ENCODE measurements at regions not wholly inside any gene's neighbourhood (a gene's known extent, or its start where the extent isn't known, plus 50 kb on each side); places are given as distances from the start of the nearest gene placed in this dataset.
"Not testable (repeated sequence)": the region's sequence is repeated elsewhere in the genome, so short reads cannot be mapped to it uniquely, and the experiment has no call there.

- no peak overlapping the region for H3K4me3 ChIP-seq (ENCODE audit: low read length)
- H3K9ac ChIP-seq (ENCODE audit: low read depth, low read length), result no peak overlapping the region
- peaks cover 14% of the 10 kb centered on the region for H3K9me3 ChIP-seq (ENCODE audit: insufficient read depth, low read depth, low read length)
- no peaks in the 10 kb centered on the region for H3K27me3 ChIP-seq (ENCODE audit: insufficient read depth, low read length)
- H3K36me3 ChIP-seq (ENCODE audit: insufficient read depth, low read depth, low read length), result no peaks in the 10 kb centered on the region
- no peaks in the 10 kb centered on the region for H3K4me1 ChIP-seq (ENCODE audit: insufficient read depth, low read length)
- no peak overlapping the region for H3K27ac ChIP-seq (ENCODE audit: low read length)
Measured at GRCh38 chr2:123840574-123840973, 184.5 kb upstream of the CNTNAP5 start.

GRCh38 chr2:123851281-123851680 lies 173.8 kb upstream of the CNTNAP5 start:
- Histone ChIP-seq H3K27me3 (ENCODE audit: insufficient read depth, low read length) (no peaks in the 10 kb centered on the region), H3K27ac (ENCODE audit: low read length) (no peak overlapping the region), H3K4me3 (ENCODE audit: low read length) (no peak overlapping the region), H3K36me3 (ENCODE audit: insufficient read depth, low read depth, low read length) (no peaks in the 10 kb centered on the region), H3K9me3 (ENCODE audit: insufficient read depth, low read depth, low read length) (peaks cover 28% of the 10 kb centered on the region; the same call in 1 of the 2 replicates), H3K9ac (ENCODE audit: low read depth, low read length) (no peak overlapping the region), H3K4me1 (ENCODE audit: insufficient read depth, low read length) (no peaks in the 10 kb centered on the region)

GRCh38 chr2:123853161-123853560 lies 171.9 kb upstream of the CNTNAP5 start:
- Histone ChIP-seq H3K27me3 (ENCODE audit: insufficient read depth, low read length) (no peaks in the 10 kb centered on the region), H3K4me3 (ENCODE audit: low read length) (no peak overlapping the region), H3K27ac (ENCODE audit: low read length) (no peak overlapping the region), H3K9me3 (ENCODE audit: insufficient read depth, low read depth, low read length) (peaks cover 30% of the 10 kb centered on the region; the same call in 1 of the 2 replicates), H3K4me1 (ENCODE audit: insufficient read depth, low read length) (no peaks in the 10 kb centered on the region), H3K36me3 (ENCODE audit: insufficient read depth, low read depth, low read length) (no peaks in the 10 kb centered on the region), H3K9ac (ENCODE audit: low read depth, low read length) (no peak overlapping the region)

GRCh38 chr2:123859031-123859430 lies 166.1 kb upstream of the CNTNAP5 start:
- not testable (repeated sequence) for H3K4me3 ChIP-seq (ENCODE audit: low read length); H3K4me1 ChIP-seq (ENCODE audit: insufficient read depth, low read length); H3K36me3 ChIP-seq (ENCODE audit: insufficient read depth, low read depth, low read length); H3K9me3 ChIP-seq (ENCODE audit: insufficient read depth, low read depth, low read length); H3K27ac ChIP-seq (ENCODE audit: low read length); H3K9ac ChIP-seq (ENCODE audit: low read depth, low read length); H3K27me3 ChIP-seq (ENCODE audit: insufficient read depth, low read length)

- Histone ChIP-seq H3K27me3 (ENCODE audit: insufficient read depth, low read length) (no peaks in the 10 kb centered on the region), H3K36me3 (ENCODE audit: insufficient read depth, low read depth, low read length) (no peaks in the 10 kb centered on the region), H3K4me3 (ENCODE audit: low read length) (no peak overlapping the region), H3K4me1 (ENCODE audit: insufficient read depth, low read length) (no peaks in the 10 kb centered on the region), H3K27ac (ENCODE audit: low read length) (no peak overlapping the region), H3K9ac (ENCODE audit: low read depth, low read length) (no peak overlapping the region), H3K9me3 (ENCODE audit: insufficient read depth, low read depth, low read length) (no peaks in the 10 kb centered on the region)
Measured at GRCh38 chr2:123864416-123864815, 160.7 kb upstream of the CNTNAP5 start.

- no peak overlapping the region for H3K9ac ChIP-seq (ENCODE audit: low read depth, low read length)
- no peaks in the 10 kb centered on the region for H3K9me3 ChIP-seq (ENCODE audit: insufficient read depth, low read depth, low read length)
- H3K27ac ChIP-seq (ENCODE audit: low read length), result no peak overlapping the region
- H3K4me3 ChIP-seq (ENCODE audit: low read length), result no peak overlapping the region
- H3K36me3 ChIP-seq (ENCODE audit: insufficient read depth, low read depth, low read length), result no peaks in the 10 kb centered on the region
- H3K27me3 ChIP-seq (ENCODE audit: insufficient read depth, low read length), result no peaks in the 10 kb centered on the region
- no peaks in the 10 kb centered on the region for H3K4me1 ChIP-seq (ENCODE audit: insufficient read depth, low read length)
Measured at GRCh38 chr2:123870206-123870880, 154.7 kb upstream of the CNTNAP5 start.

- H3K9ac ChIP-seq (ENCODE audit: low read depth, low read length), result no peak overlapping the region
- no peaks in the 10 kb centered on the region for H3K27me3 ChIP-seq (ENCODE audit: insufficient read depth, low read length)
- no peaks in the 10 kb centered on the region for H3K9me3 ChIP-seq (ENCODE audit: insufficient read depth, low read depth, low read length)
- H3K4me3 ChIP-seq (ENCODE audit: low read length), result no peak overlapping the region
- no peak overlapping the region for H3K27ac ChIP-seq (ENCODE audit: low read length)
- no peaks in the 10 kb centered on the region for H3K4me1 ChIP-seq (ENCODE audit: insufficient read depth, low read length)
- no peaks in the 10 kb centered on the region for H3K36me3 ChIP-seq (ENCODE audit: insufficient read depth, low read depth, low read length)
Measured at GRCh38 chr2:123870881-123871276, 154.2 kb upstream of the CNTNAP5 start.

- Histone ChIP-seq H3K4me1 (ENCODE audit: insufficient read depth, low read length) (no peaks in the 10 kb centered on the region), H3K27ac (ENCODE audit: low read length) (no peak overlapping the region), H3K36me3 (ENCODE audit: insufficient read depth, low read depth, low read length) (no peaks in the 10 kb centered on the region), H3K9me3 (ENCODE audit: insufficient read depth, low read depth, low read length) (peaks cover 17% of the 10 kb centered on the region), H3K9ac (ENCODE audit: low read depth, low read length) (no peak overlapping the region), H3K4me3 (ENCODE audit: low read length) (no peak overlapping the region), H3K27me3 (ENCODE audit: insufficient read depth, low read length) (no peaks in the 10 kb centered on the region)
Measured at GRCh38 chr2:123890148-123890547, 134.9 kb upstream of the CNTNAP5 start.

- Histone ChIP-seq H3K9ac (ENCODE audit: low read depth, low read length) (no peak overlapping the region), H3K9me3 (ENCODE audit: insufficient read depth, low read depth, low read length) (peaks cover 10% of the 10 kb centered on the region), H3K4me1 (ENCODE audit: insufficient read depth, low read length) (no peaks in the 10 kb centered on the region), H3K36me3 (ENCODE audit: insufficient read depth, low read depth, low read length) (no peaks in the 10 kb centered on the region), H3K27ac (ENCODE audit: low read length) (no peak overlapping the region), H3K4me3 (ENCODE audit: low read length) (no peak overlapping the region), H3K27me3 (ENCODE audit: insufficient read depth, low read length) (no peaks in the 10 kb centered on the region)
Measured at GRCh38 chr2:123894167-123894566, 130.9 kb upstream of the CNTNAP5 start.

- Histone ChIP-seq H3K4me1 (ENCODE audit: insufficient read depth, low read length) (no peaks in the 10 kb centered on the region), H3K27me3 (ENCODE audit: insufficient read depth, low read length) (no peaks in the 10 kb centered on the region), H3K9me3 (ENCODE audit: insufficient read depth, low read depth, low read length) (peaks cover 2% of the 10 kb centered on the region), H3K9ac (ENCODE audit: low read depth, low read length) (no peak overlapping the region), H3K27ac (ENCODE audit: low read length) (no peak overlapping the region), H3K36me3 (ENCODE audit: insufficient read depth, low read depth, low read length) (no peaks in the 10 kb centered on the region), H3K4me3 (ENCODE audit: low read length) (no peak overlapping the region)
Measured at GRCh38 chr2:123895651-123896050, 129.4 kb upstream of the CNTNAP5 start.

GRCh38 chr2:123901256-123901655 lies 123.8 kb upstream of the CNTNAP5 start:
- no peak overlapping the region for H3K27ac ChIP-seq (ENCODE audit: low read length)
- no peak overlapping the region for H3K9ac ChIP-seq (ENCODE audit: low read depth, low read length)
- no peak overlapping the region for H3K4me3 ChIP-seq (ENCODE audit: low read length)
- H3K9me3 ChIP-seq (ENCODE audit: insufficient read depth, low read depth, low read length), result 0 out of 2 replicates have a peak, but pooled peaks cover 7% of the 10 kb centered on the region
- H3K36me3 ChIP-seq (ENCODE audit: insufficient read depth, low read depth, low read length), result no peaks in the 10 kb centered on the region
- peaks cover 2% of the 10 kb centered on the region; the same call in 1 of the 2 replicates for H3K4me1 ChIP-seq (ENCODE audit: insufficient read depth, low read length)
- H3K27me3 ChIP-seq (ENCODE audit: insufficient read depth, low read length), result no peaks in the 10 kb centered on the region

- no peak overlapping the region for H3K27ac ChIP-seq (ENCODE audit: low read length)
- H3K9me3 ChIP-seq (ENCODE audit: insufficient read depth, low read depth, low read length), result 0 out of 2 replicates have a peak, but pooled peaks cover 3% of the 10 kb centered on the region
- H3K4me3 ChIP-seq (ENCODE audit: low read length), result no peak overlapping the region
- H3K36me3 ChIP-seq (ENCODE audit: insufficient read depth, low read depth, low read length), result no peaks in the 10 kb centered on the region
- peaks cover 15% of the 10 kb centered on the region for H3K4me1 ChIP-seq (ENCODE audit: insufficient read depth, low read length)
- H3K9ac ChIP-seq (ENCODE audit: low read depth, low read length), result no peak overlapping the region
- H3K27me3 ChIP-seq (ENCODE audit: insufficient read depth, low read length), result no peaks in the 10 kb centered on the region
Measured at GRCh38 chr2:123906361-123906760, 118.7 kb upstream of the CNTNAP5 start.
